IMR-90 (cell line): ENCODE measurements at regions not wholly inside any gene's neighbourhood (a gene's known extent, or its start where the extent isn't known, plus 50 kb on each side); places are given as distances from the start of the nearest gene placed in this dataset.

Experiments used
- ATAC-seq: fragments of 200-7000 bp; cut with Tn5 transposase; 2 replicates; pipeline ENCODE4 v1.9.1; 2020; ENCODE audit warnings: low read depth, mild to moderate bottlenecking, moderate library complexity
- BruUV-seq: library from RNA; stranded (reverse); fragments of 400-500 nt; replicated peaks from 2 replicates; lab custom pipeline; 2021; lab: Mats Ljungman, UMichigan
- CTCF ChIA-PET: fragments of 300-600 bp; formaldehyde crosslinking; extraction: SDS; loops from one replicate; lab custom pipeline; 2021; ENCODE audit warnings: antibody characterized with exemption; lab: Yijun Ruan, JAX
- POLR2A ChIA-PET: fragments of 300-600 bp; sonication (Branson Sonifier 250); formaldehyde crosslinking; loops from one replicate; lab custom pipeline; 2022; ENCODE audit warnings: antibody characterized with exemption; ENCODE audit not compliant: unreplicated experiment; lab: Charles Lee
- DNase-seq: peaks from one replicate; pipeline ENCODE4 v3.0.0; 2013
- H2AFZ ChIP-seq: replicated peaks from 2 replicates; pipeline ENCODE3; 2013; ENCODE audit warnings: low read length, mild to moderate bottlenecking; ENCODE audit not compliant: poor library complexity
- H2AK5ac ChIP-seq: 2 replicates; pipeline ENCODE4 v1.6.1; 2013; ENCODE audit warnings: low read depth, low read length, inconsistent platforms
- H2AK9ac ChIP-seq: replicated peaks from 2 replicates; pipeline ENCODE3; 2013; ENCODE audit warnings: mild to moderate bottlenecking, low read depth, low read length, moderate library complexity; ENCODE audit not compliant: poor library complexity
- H2BK120ac ChIP-seq: 2 replicates; pipeline ENCODE4 v1.6.1; 2013; ENCODE audit warnings: low read depth, low read length, inconsistent platforms
- H2BK15ac ChIP-seq: 3 replicates; pipeline ENCODE4 v1.6.1; 2013; ENCODE audit warnings: low read depth, low read length, inconsistent platforms
- H2BK20ac ChIP-seq: 2 replicates; pipeline ENCODE4 v1.6.1; 2013; ENCODE audit warnings: low read depth, mild to moderate bottlenecking, inconsistent platforms, low read length, moderate library complexity
- H2BK5ac ChIP-seq: 2 replicates; pipeline ENCODE4 v1.6.1; 2013; ENCODE audit warnings: mild to moderate bottlenecking, low read depth, low read length, inconsistent platforms; ENCODE audit not compliant: poor library complexity, severe bottlenecking
- H3K14ac ChIP-seq: replicated peaks from 2 replicates; pipeline ENCODE4 v1.6.1; 2013; ENCODE audit warnings: low read depth, low read length, inconsistent platforms
- H3K18ac ChIP-seq: 2 replicates; pipeline ENCODE4 v1.6.1; 2013; ENCODE audit warnings: low read depth, low read length, control low read depth
- H3K23ac ChIP-seq: 2 replicates; pipeline ENCODE4 v1.6.1; 2013; ENCODE audit warnings: low read depth, low read length, inconsistent platforms
- H3K27ac ChIP-seq: 2 replicates; pipeline ENCODE4 v1.5.1; 2013; ENCODE audit warnings: mild to moderate bottlenecking, control low read depth, low read length; ENCODE audit not compliant: insufficient read depth
- H3K27me3 ChIP-seq: 2 replicates; pipeline ENCODE4 v1.6.1; 2013; ENCODE audit warnings: low read length; ENCODE audit not compliant: control insufficient read depth, insufficient read depth
- H3K36me3 ChIP-seq: 2 replicates; pipeline ENCODE4 v1.6.1; 2013; ENCODE audit warnings: low read length, mixed read lengths; ENCODE audit not compliant: control insufficient read depth, insufficient read depth
- H3K4ac ChIP-seq: 2 replicates; pipeline ENCODE4 v1.6.1; 2013; ENCODE audit warnings: low read depth, low read length, inconsistent platforms
- H3K4me1 ChIP-seq: 2 replicates; pipeline ENCODE4 v1.6.1; 2013; ENCODE audit warnings: low read length, mixed read lengths; ENCODE audit not compliant: control insufficient read depth, insufficient read depth
- H3K4me2 ChIP-seq: 2 replicates; pipeline ENCODE4 v1.6.1; 2013; ENCODE audit warnings: low read depth, mild to moderate bottlenecking, control low read depth, low read length, moderate library complexity
- H3K4me3 ChIP-seq: 2 replicates; pipeline ENCODE4 v1.5.1; 2013; ENCODE audit warnings: low read depth, mild to moderate bottlenecking, control low read depth, low read length, moderate library complexity; ENCODE audit not compliant: insufficient read depth
- H3K56ac ChIP-seq: 2 replicates; pipeline ENCODE4 v1.6.1; 2013; ENCODE audit warnings: low read length, inconsistent platforms; ENCODE audit not compliant: insufficient read depth; ENCODE audit errors: extremely low read depth
- H3K79me1 ChIP-seq, 2 experiments: 2 replicates each; pipeline ENCODE4 v1.6.1; 2013; ENCODE audit warnings: low read length in 2 of 2, inconsistent platforms in 1 of 2, low read depth in 1 of 2
- H3K9ac ChIP-seq: 2 replicates; pipeline ENCODE4 v1.6.1; 2013; ENCODE audit warnings: low read depth, low read length, control low read depth
- H3K9me1 ChIP-seq: 2 replicates; pipeline ENCODE4 v1.6.1; 2013; ENCODE audit warnings: low read length, inconsistent platforms; ENCODE audit not compliant: insufficient read depth
- H3K9me3 ChIP-seq: 2 replicates; pipeline ENCODE4 v1.6.1; 2013; ENCODE audit warnings: low read length; ENCODE audit not compliant: control insufficient read depth, insufficient read depth
- H4K20me1 ChIP-seq: 2 replicates; pipeline ENCODE4 v1.6.1; 2013; ENCODE audit warnings: low read length, inconsistent platforms; ENCODE audit not compliant: insufficient read depth
- H4K5ac ChIP-seq: 2 replicates; pipeline ENCODE4 v1.6.1; 2013; ENCODE audit warnings: mild to moderate bottlenecking, low read depth, low read length, control low read depth
- H4K8ac ChIP-seq, 2 experiments: 2 replicates each; pipeline ENCODE4 v1.6.1; 2013; ENCODE audit warnings: low read depth in 2 of 2, low read length in 2 of 2, control low read depth in 1 of 2, inconsistent platforms in 1 of 2
- H4K91ac ChIP-seq: 2 replicates; pipeline ENCODE4 v1.6.1; 2013; ENCODE audit warnings: low read depth, low read length, inconsistent platforms; ENCODE audit not compliant: insufficient read depth
- FOS ChIP-seq: fragments of 150-350 bp; IDR thresholded peaks from 2 replicates; pipeline ENCODE4 v1.6.1; 2016; ENCODE audit warnings: low read depth, low read length
- POLR2A ChIP-seq: IDR thresholded peaks from 2 replicates; pipeline ENCODE4 v1.6.1; 2012; ENCODE audit warnings: mild to moderate bottlenecking, low read depth, low read length
- RFX5 ChIP-seq: IDR thresholded peaks from 2 replicates; pipeline ENCODE4 v1.8.0; 2012; ENCODE audit warnings: low read depth, mild to moderate bottlenecking, low read length, moderate library complexity
- WGBS, 2 experiments: methylation state at CpG; one replicate each; pipeline versions ENCODE4 v1.1.5 to v1.1.7; 2013; ENCODE audit warnings: missing lambda C conversion rate in 2 of 2; ENCODE audit not compliant: insufficient read length in 1 of 2; ENCODE audit errors: extremely low coverage in 2 of 2; 5-methylcytosine and 5-hydroxymethylcytosine counted together
- dilution Hi-C: fragments of 300-500 bp; cut with HindIII; formaldehyde crosslinking; loops from one replicate; pipeline ENCODE4 v1.14.3; 2018; ENCODE audit warnings: low sequenced_read_pairs; ENCODE audit not compliant: unreplicated experiment
- in situ Hi-C: fragments of 300-500 bp; cut with MboI; formaldehyde crosslinking; loops from 3 replicates; pipeline ENCODE4 v1.14.3; 2019; ENCODE audit warnings: low sequenced_read_pairs, inconsistent platforms, mixed read lengths
- intact Hi-C: fragments of 100-400 bp; cut with micrococcal nuclease; formaldehyde crosslinking; loops from 2 replicates; pipeline ENCODE4 v1.10.0; 2022

DNA sequence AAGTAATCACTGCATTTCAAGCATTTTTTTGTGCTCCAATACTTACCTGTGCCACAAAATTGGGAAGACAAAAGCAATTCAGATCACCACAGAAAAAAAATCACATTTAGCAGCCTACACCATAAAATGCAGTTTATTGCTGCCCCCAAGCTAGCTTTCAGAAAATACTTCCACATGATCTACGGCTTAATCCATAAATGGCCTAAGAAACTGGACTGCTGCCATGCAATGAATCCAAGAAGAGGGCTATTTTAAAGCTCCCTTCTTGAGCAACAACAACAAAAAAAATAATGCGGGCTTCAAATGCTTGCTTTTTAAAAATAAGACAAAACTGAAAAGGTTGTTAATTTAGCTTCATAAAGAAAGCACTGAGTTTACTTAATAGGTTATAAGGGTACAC, 272.3 kb downstream of the RAD51AP2 start:
- no peak overlapping the region for H3K4ac ChIP-seq
- no TSS peak for BruUV-seq

More for the DNA sequence above, 272.3 kb downstream of the RAD51AP2 start:
- Histone ChIP-seq H3K14ac (no peak overlapping the region), H3K36me3 (no peaks in the 10 kb centered on the region), H3K18ac (no peak overlapping the region), H2BK5ac (no peak overlapping the region), H3K79me1 (no peaks in the 10 kb centered on the region), H2AK9ac (no peak overlapping the region), H4K20me1 (no peaks in the 10 kb centered on the region), H3K56ac (no peak overlapping the region), H3K27ac (no peak overlapping the region), H4K5ac (no peak overlapping the region), H3K4me2 (no peak overlapping the region), H3K4me3 (no peak overlapping the region), H2AFZ (no peak overlapping the region), H2BK120ac (no peak overlapping the region), H4K8ac (no peak overlapping the region), H4K91ac (no peak overlapping the region), H3K27me3 (no peaks in the 10 kb centered on the region), H3K23ac (no peak overlapping the region), H2BK15ac (no peak overlapping the region), H3K9ac (no peak overlapping the region), H3K4me1 (no peaks in the 10 kb centered on the region), H2AK5ac (no peak overlapping the region), H2BK20ac (no peak overlapping the region), H3K9me1 (no peaks in the 10 kb centered on the region), H3K9me3 (no peaks in the 10 kb centered on the region)
- ChIA-PET POLR2A (no interaction called here), CTCF (no interaction called here)
- DNase-seq (no peak), ATAC-seq (no peak)
- TF ChIP-seq FOS: no peak
- no peak for TF ChIP-seq POLR2A
- TF ChIP-seq RFX5: no peak
- WGBS, 2 experiments: no CpG with 5 or more reads among the region's 2 CpGs
- intact Hi-C loops: no loop called here
- dilution Hi-C loops: no loop called here
- in situ Hi-C loops: no loop called here
